Liver (tissue), 8 donors: ENCODE measurements at regions not wholly inside any gene's neighbourhood (a gene's known extent, or its start where the extent isn't known, plus 50 kb on each side); places are given as distances from the start of the nearest gene placed in this dataset.

ENCODE experiments used
- DNase-seq: peaks from one replicate; pipeline ENCODE4 v3.0.0-alpha.2; 2017; ENCODE audit warnings: low spot score
- H3K27ac ChIP-seq, 2 donors: one replicate each; pipeline ENCODE4 v1.7.0; 2013; ENCODE audit warnings: inconsistent platforms in 2 of 2, low read length in 2 of 2, control low read depth in 1 of 2, low read depth in 1 of 2, mild to moderate bottlenecking in 1 of 2
- H3K27me3 ChIP-seq, 4 donors: one replicate each; pipeline versions ENCODE4 v1.6.1 to v1.7.0; 2013; ENCODE audit warnings: low read length in 3 of 4, inconsistent platforms in 1 of 4, mild to moderate bottlenecking in 1 of 4, moderate library complexity in 1 of 4; ENCODE audit not compliant: control insufficient read depth in 4 of 4, insufficient read depth in 4 of 4
- H3K36me3 ChIP-seq, 4 donors: one replicate each; pipeline versions ENCODE4 v1.6.1 to v1.7.0; 2013; ENCODE audit warnings: low read length in 3 of 4, mild to moderate bottlenecking in 3 of 4, low read depth in 1 of 4, moderate library complexity in 1 of 4; ENCODE audit not compliant: control insufficient read depth in 4 of 4, insufficient read depth in 3 of 4
- H3K4me1 ChIP-seq, 4 donors: one replicate each; pipeline versions ENCODE4 v1.6.1 to v1.7.0; 2013; ENCODE audit warnings: low read length in 3 of 4, mild to moderate bottlenecking in 3 of 4, moderate library complexity in 1 of 4; ENCODE audit not compliant: control insufficient read depth in 4 of 4, insufficient read depth in 4 of 4
- H3K4me3 ChIP-seq, 3 donors: one replicate each; pipeline versions ENCODE4 v1.6.1 to v1.7.0; 2013; ENCODE audit warnings: low read length in 3 of 3, control low read depth in 1 of 3, low read depth in 1 of 3, mild to moderate bottlenecking in 1 of 3
- H3K9ac ChIP-seq, 2 donors: one replicate each; pipeline ENCODE4 v1.7.0; 2013; ENCODE audit warnings: low read length in 2 of 2, mild to moderate bottlenecking in 2 of 2, moderate library complexity in 2 of 2, control low read depth in 1 of 2, low read depth in 1 of 2
- H3K9me3 ChIP-seq, 4 donors: one replicate each; pipeline versions ENCODE4 v1.6.1 to v1.7.0; 2013; ENCODE audit warnings: low read length in 3 of 4; ENCODE audit not compliant: control insufficient read depth in 4 of 4
- ATF3 ChIP-seq: IDR thresholded peaks from 2 replicates; pipeline ENCODE4 v1.6.1; 2016; ENCODE audit warnings: antibody characterized with exemption
- EGR1 ChIP-seq, 2 donors: IDR thresholded peaks; 2 replicates each; pipeline ENCODE4 v1.6.1; 2016 to 2018; ENCODE audit warnings: antibody characterized with exemption in 2 of 2, low read depth in 2 of 2
- FOXA1 ChIP-seq: IDR thresholded peaks from 2 replicates; pipeline ENCODE4 v1.6.1; 2016; ENCODE audit warnings: antibody characterized with exemption
- FOXA2 ChIP-seq: IDR thresholded peaks from 2 replicates; pipeline ENCODE4 v1.6.1; 2016; ENCODE audit warnings: antibody characterized with exemption
- GABPA ChIP-seq, 2 donors: IDR thresholded peaks in 1 of 2; conservative IDR thresholded peaks in 1 of 2; 2 replicates each; pipeline ENCODE4 v1.6.1; 2016; ENCODE audit warnings: antibody characterized with exemption in 2 of 2, mild to moderate bottlenecking in 1 of 2, moderate library complexity in 1 of 2
- HNF4A ChIP-seq, 2 donors: conservative IDR thresholded peaks; 2 replicates each; pipeline ENCODE4 v1.6.1; 2016; ENCODE audit warnings: antibody characterized with exemption in 2 of 2, mild to moderate bottlenecking in 2 of 2
- HNF4G ChIP-seq: IDR thresholded peaks from 2 replicates; pipeline ENCODE4 v1.6.1; 2016; ENCODE audit warnings: antibody characterized with exemption
- JUND ChIP-seq, 2 donors: IDR thresholded peaks; 2 replicates each; pipeline ENCODE4 v1.6.1; 2016; ENCODE audit warnings: antibody characterized with exemption in 2 of 2
- NR2F2 ChIP-seq: IDR thresholded peaks from 2 replicates; pipeline ENCODE4 v1.6.1; 2016; ENCODE audit warnings: antibody characterized with exemption
- RAD21 ChIP-seq, 2 donors: IDR thresholded peaks; 2 replicates each; pipeline ENCODE4 v1.6.1; 2016; ENCODE audit warnings: antibody characterized with exemption in 2 of 2, mild to moderate bottlenecking in 2 of 2
- RXRA ChIP-seq, 2 donors: IDR thresholded peaks; 2 replicates each; pipeline ENCODE4 v1.6.1; 2017 to 2018; ENCODE audit warnings: antibody characterized with exemption in 2 of 2, mild to moderate bottlenecking in 1 of 2
- TAF1 ChIP-seq: conservative IDR thresholded peaks from 2 replicates; pipeline ENCODE4 v1.6.1; 2016; ENCODE audit warnings: antibody characterized with exemption, mild to moderate bottlenecking
- ZBTB33 ChIP-seq: IDR thresholded peaks from 2 replicates; pipeline ENCODE4 v1.6.1; 2016; ENCODE audit warnings: antibody characterized with exemption
- WGBS: extraction: QIAGEN DNeasy Blood & Tissue Kit; methylation state at CpG from one replicate; pipeline ENCODE4 v1.1.7; 2013; 5-methylcytosine and 5-hydroxymethylcytosine counted together
- TF ChIP-seq, protein P1 (sequence below): fragments of 150-350 bp; IDR thresholded peaks from 2 replicates; pipeline ENCODE4 v1.5.1; 2017; ENCODE audit warnings: improper control_type of control experiment, low read depth, low read length; ENCODE audit not compliant: missing input control
- donor health status: healthy.
- donor health status: healthy.
- donor health status: healthy.
- donor health status: healthy.
- donor health status: healthy.

- no peak for TF ChIP-seq NR2F2
- 72% methylated on average over 7 of the region's 7 CpGs for WGBS
- H3K36me3 ChIP-seq = no peaks in the 10 kb centered on the region
Observed at GRCh38 chr10:6702030-6702429, 122.0 kb upstream of the PRKCQ start.

GRCh38 chr10:6701289-6701688, 121.2 kb upstream of the PRKCQ start:
- no peak for DNase-seq
- H3K9ac ChIP-seq = no peak overlapping the region

More at GRCh38 chr10:6702030-6702429, 122.0 kb upstream of the PRKCQ start:
- H3K27ac ChIP-seq = no peak overlapping the region
- no peak overlapping the region for H3K4me3 ChIP-seq
- DNase-seq = no peak
- no peaks in the 10 kb centered on the region for H3K27me3 ChIP-seq
- H3K4me1 ChIP-seq = no peaks in the 10 kb centered on the region
- no peaks in the 10 kb centered on the region for H3K9me3 ChIP-seq
- no peak overlapping the region for H3K9ac ChIP-seq

GRCh38 chr10:6700066-6700465, 120.0 kb upstream of the PRKCQ start:
- no peak overlapping the region for H3K4me3 ChIP-seq

More at GRCh38 chr10:6701289-6701688, 121.2 kb upstream of the PRKCQ start:
- H3K27ac ChIP-seq = no peak overlapping the region
- no peaks in the 10 kb centered on the region for H3K9me3 ChIP-seq
- no peaks in the 10 kb centered on the region for H3K36me3 ChIP-seq
- H3K4me3 ChIP-seq = no peak overlapping the region
- TF ChIP-seq NR2F2 = no peak
- peak in 1 of 2 donors; percentile 28 for TF ChIP-seq RAD21 (IDR thresholded peaks at IDR 0.05)
- TF ChIP-seq JUND (IDR thresholded peaks at IDR 0.05) = no peak
- TF ChIP-seq HNF4A (conservative IDR thresholded peaks at IDR 0.05) = no peak
- no peaks in the 10 kb centered on the region for H3K4me1 ChIP-seq
- no peaks in the 10 kb centered on the region for H3K27me3 ChIP-seq
- WGBS = 78% methylated on average over 7 of the region's 7 CpGs

DNA sequence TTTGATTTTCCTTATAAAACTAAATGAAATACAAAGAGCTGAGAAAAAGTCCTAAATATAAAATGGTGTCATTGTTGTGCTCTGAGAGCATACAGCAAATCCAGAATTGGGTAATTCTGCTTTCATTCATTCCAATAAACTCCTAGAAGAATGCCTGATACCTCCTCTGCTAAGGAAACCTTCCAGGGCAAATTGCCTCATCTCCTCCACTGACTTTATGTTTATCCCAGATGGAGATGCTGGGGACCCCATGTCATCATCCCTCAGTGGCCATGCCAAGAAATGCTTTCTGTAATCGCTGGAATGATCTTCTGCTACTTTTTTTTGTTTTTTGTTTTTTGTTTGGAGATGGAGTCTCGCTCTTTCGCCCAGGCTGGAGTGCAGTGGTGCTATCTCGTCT, 119.3 kb upstream of the PRKCQ start:
- TF ChIP-seq HNF4A (conservative IDR thresholded peaks at IDR 0.05) (no peak), GABPA (IDR thresholded peaks at IDR 0.05 in 1 of 2, conservative IDR thresholded peaks at IDR 0.05 in 1 of 2) (no peak), FOXA1 (no peak), EGR1 (IDR thresholded peaks at IDR 0.05; ENCODE audit: low read depth in 2 of 2) (no peak), HNF4G (no peak), RXRA (IDR thresholded peaks at IDR 0.05) (no peak), TAF1 (no peak), ZBTB33 (no peak)
- Histone ChIP-seq H3K4me3 (no peak overlapping the region), H3K9me3 (no peaks in the 10 kb centered on the region), H3K27ac (no peak overlapping the region), H3K9ac (no peak overlapping the region), H3K4me1 (no peaks in the 10 kb centered on the region), H3K36me3 (no peaks in the 10 kb centered on the region), H3K27me3 (no peaks in the 10 kb centered on the region)
- DNase-seq = no peak
- WGBS = 87% methylated on average over 4 of the region's 4 CpGs

More at GRCh38 chr10:6700066-6700465, 120.0 kb upstream of the PRKCQ start:
- Histone ChIP-seq H3K9me3 (no peaks in the 10 kb centered on the region), H3K36me3 (no peaks in the 10 kb centered on the region), H3K27me3 (no peaks in the 10 kb centered on the region), H3K27ac (no peak overlapping the region), H3K9ac (no peak overlapping the region), H3K4me1 (no peaks in the 10 kb centered on the region)
- no peak for TF ChIP-seq RAD21 (IDR thresholded peaks at IDR 0.05)
- no peak for TF ChIP-seq ATF3
- TF ChIP-seq FOXA2 = no peak
- TF ChIP-seq, protein P1, sequence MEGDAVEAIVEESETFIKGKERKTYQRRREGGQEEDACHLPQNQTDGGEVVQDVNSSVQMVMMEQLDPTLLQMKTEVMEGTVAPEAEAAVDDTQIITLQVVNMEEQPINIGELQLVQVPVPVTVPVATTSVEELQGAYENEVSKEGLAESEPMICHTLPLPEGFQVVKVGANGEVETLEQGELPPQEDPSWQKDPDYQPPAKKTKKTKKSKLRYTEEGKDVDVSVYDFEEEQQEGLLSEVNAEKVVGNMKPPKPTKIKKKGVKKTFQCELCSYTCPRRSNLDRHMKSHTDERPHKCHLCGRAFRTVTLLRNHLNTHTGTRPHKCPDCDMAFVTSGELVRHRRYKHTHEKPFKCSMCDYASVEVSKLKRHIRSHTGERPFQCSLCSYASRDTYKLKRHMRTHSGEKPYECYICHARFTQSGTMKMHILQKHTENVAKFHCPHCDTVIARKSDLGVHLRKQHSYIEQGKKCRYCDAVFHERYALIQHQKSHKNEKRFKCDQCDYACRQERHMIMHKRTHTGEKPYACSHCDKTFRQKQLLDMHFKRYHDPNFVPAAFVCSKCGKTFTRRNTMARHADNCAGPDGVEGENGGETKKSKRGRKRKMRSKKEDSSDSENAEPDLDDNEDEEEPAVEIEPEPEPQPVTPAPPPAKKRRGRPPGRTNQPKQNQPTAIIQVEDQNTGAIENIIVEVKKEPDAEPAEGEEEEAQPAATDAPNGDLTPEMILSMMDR = no peak
- no peak for TF ChIP-seq GABPA (IDR thresholded peaks at IDR 0.05 in 1 of 2, conservative IDR thresholded peaks at IDR 0.05 in 1 of 2)
- no peak for TF ChIP-seq NR2F2
- TF ChIP-seq JUND (IDR thresholded peaks at IDR 0.05) = no peak
- no peak for TF ChIP-seq HNF4A (conservative IDR thresholded peaks at IDR 0.05)
- no peak for DNase-seq
- 89% methylated on average over 4 of the region's 4 CpGs for WGBS
